Naive thymus-derived CD4-positive, alpha-beta T cell (primary cell): ENCODE measurements at regions not wholly inside any gene's neighbourhood (a gene's known extent, or its start where the extent isn't known, plus 50 kb on each side); places are given as distances from the start of the nearest gene placed in this dataset.

ENCODE experiments used
- ATAC-seq: fragments of 150-1000 bp; cut with Tn5 transposase; 2 replicates; pipeline ENCODE4 v1.10.0; 2021; ENCODE audit warnings: mild to moderate bottlenecking, moderate library complexity
- CTCF ChIA-PET: fragments of 350-600 bp; sonication (Branson Sonifier 250); formaldehyde crosslinking; loops from one replicate; lab custom pipeline; 2021; ENCODE audit warnings: antibody characterized with exemption; lab: Charles Lee
- POLR2A ChIA-PET: fragments of 350-600 bp; sonication (Branson Sonifier 250); formaldehyde crosslinking; loops from one replicate; lab custom pipeline; 2021; ENCODE audit warnings: antibody characterized with exemption, inconsistent platforms; lab: Charles Lee
- DNase-seq, 9 donors: peaks; one replicate each; pipeline versions ENCODE4 v3.0.0 to v3.0.0-alpha.2; 2020 to 2022; ENCODE audit warnings: mixed read lengths in 1 of 9
- H3K27ac ChIP-seq: one replicate; pipeline ENCODE4 v1.7.0; 2013; ENCODE audit warnings: mild to moderate bottlenecking, low read depth, low read length, moderate library complexity
- H3K27me3 ChIP-seq, 2 donors: one replicate each; pipeline ENCODE4 v1.7.0; 2013; ENCODE audit warnings: low read length in 2 of 2, mild to moderate bottlenecking in 2 of 2, moderate library complexity in 2 of 2; ENCODE audit not compliant: control insufficient read depth in 2 of 2, insufficient read depth in 2 of 2
- H3K36me3 ChIP-seq, 3 experiments: 1 replicate in 2 of 3; 2 replicates in 1 of 3; pipeline ENCODE4 v1.7.0; 2013; ENCODE audit warnings: low read length in 3 of 3, mild to moderate bottlenecking in 3 of 3, moderate library complexity in 1 of 3; ENCODE audit not compliant: insufficient read depth in 3 of 3, control insufficient read depth in 2 of 3
- H3K4me1 ChIP-seq, 2 donors: one replicate each; pipeline ENCODE4 v1.7.0; 2013; ENCODE audit warnings: low read length in 2 of 2, mild to moderate bottlenecking in 2 of 2, moderate library complexity in 1 of 2; ENCODE audit not compliant: control insufficient read depth in 2 of 2, insufficient read depth in 2 of 2
- H3K4me3 ChIP-seq: 2 replicates; pipeline ENCODE4 v1.7.0; 2013; ENCODE audit warnings: mild to moderate bottlenecking, low read length
- H3K9me3 ChIP-seq, 3 experiments: 1 replicate in 2 of 3; 2 replicates in 1 of 3; pipeline ENCODE4 v1.7.0; 2013; ENCODE audit warnings: low read length in 3 of 3; ENCODE audit not compliant: control insufficient read depth in 2 of 3
- H3K27ac Mint-ChIP-seq, 9 donors: one replicate each; pipeline ENCODE4 v1.8.0; 2020 to 2022; ENCODE audit warnings: mixed read lengths in 9 of 9, mild to moderate bottlenecking in 8 of 9, moderate library complexity in 5 of 9, inconsistent platforms in 2 of 9
- H3K27me3 Mint-ChIP-seq, 5 donors: one replicate each; pipeline ENCODE4 v1.8.0; 2021 to 2022; ENCODE audit warnings: mixed read lengths in 5 of 5, mild to moderate bottlenecking in 1 of 5
- H3K36me3 Mint-ChIP-seq, 5 donors: one replicate each; pipeline ENCODE4 v1.8.0; 2020 to 2022; ENCODE audit warnings: mixed read lengths in 5 of 5, mild to moderate bottlenecking in 3 of 5, inconsistent platforms in 1 of 5
- H3K4me1 Mint-ChIP-seq, 7 donors: one replicate each; pipeline ENCODE4 v1.8.0; 2020 to 2022; ENCODE audit warnings: mixed read lengths in 7 of 7, mild to moderate bottlenecking in 3 of 7, inconsistent platforms in 1 of 7
- H3K4me3 Mint-ChIP-seq, 10 donors: one replicate each; pipeline ENCODE4 v1.8.0; 2020 to 2022; ENCODE audit warnings: mild to moderate bottlenecking in 10 of 10, mixed read lengths in 10 of 10, moderate library complexity in 6 of 10, inconsistent platforms in 2 of 10
- H3K9me3 Mint-ChIP-seq, 11 donors: one replicate each; pipeline ENCODE4 v1.8.0; 2020 to 2022; ENCODE audit warnings: mixed read lengths in 11 of 11, mild to moderate bottlenecking in 4 of 11, inconsistent platforms in 1 of 11, moderate library complexity in 1 of 11
- intact Hi-C, 2 donors: fragments of 100-400 bp; cut with micrococcal nuclease; formaldehyde crosslinking; loops; one replicate each; pipeline ENCODE4 v1.15.1; 2023

GRCh38 chr5:174454464-174454863 lies 269.9 kb upstream of the MSX2 start:
- Mint-ChIP-seq H3K27me3 (peaks cover 0 to 5% (median 0%) of the 10 kb centered on the region in 5 donors), H3K36me3 (no peaks in the 10 kb centered on the region), H3K4me1 (peaks cover 4 to 34% (median 19%) of the 10 kb centered on the region in 7 donors), H3K4me3 (peak overlapping the region in 9 of 10 donors; percentile 2 to 73 (median 24)), H3K9me3 (peaks cover 0 to 11% (median 2%) of the 10 kb centered on the region in 11 donors), H3K27ac (peak overlapping the region in 1 of 9 donors; percentile 45)
- Histone ChIP-seq H3K27ac (no peak overlapping the region), H3K36me3 (no peaks in the 10 kb centered on the region), H3K4me1 (peaks cover 5 to 10% of the 10 kb centered on the region in 2 donors), H3K27me3 (no peaks in the 10 kb centered on the region), H3K4me3 (no peak overlapping the region), H3K9me3 (no peaks in the 10 kb centered on the region)
- CTCF ChIA-PET, result no interaction called here
- ATAC-seq, result peak; percentile 82
- peak in 5 of 9 donors; percentile 2 to 50 (median 31) for DNase-seq
- POLR2A ChIA-PET, result no interaction called here
- intact Hi-C loops, result no loop called here

DNA sequence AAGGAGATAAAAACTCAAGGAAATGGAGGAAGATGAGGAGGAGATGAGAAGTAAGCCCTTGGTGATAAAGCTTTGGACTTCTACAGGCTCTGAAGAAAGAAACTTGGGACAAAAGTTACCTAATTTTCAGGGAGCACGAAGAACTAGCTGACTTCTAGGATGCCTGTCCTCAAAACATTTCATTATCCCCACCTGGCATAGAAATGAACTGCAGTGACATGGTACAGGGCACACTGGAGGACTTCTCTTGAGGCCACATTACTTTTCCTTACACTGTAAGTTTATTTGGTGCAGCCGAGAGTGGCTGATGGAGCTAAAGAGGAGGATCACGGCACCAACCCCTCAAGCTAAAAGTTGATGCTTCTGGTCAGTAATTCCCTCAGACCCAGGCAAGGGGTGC lies 269.5 kb upstream of the MSX2 start:
- Histone ChIP-seq H3K9me3 (no peaks in the 10 kb centered on the region), H3K27me3 (no peaks in the 10 kb centered on the region), H3K4me3 (no peak overlapping the region), H3K4me1 (peaks cover 5 to 10% of the 10 kb centered on the region in 2 donors), H3K27ac (no peak overlapping the region), H3K36me3 (no peaks in the 10 kb centered on the region)
- peak overlapping the region in 6 of 10 donors; percentile 20 to 73 (median 30) for H3K4me3 Mint-ChIP-seq
- H3K27me3 Mint-ChIP-seq, result peaks cover 0 to 5% (median 0%) of the 10 kb centered on the region in 5 donors
- ATAC-seq, result no peak
- no peak for DNase-seq
- H3K36me3 Mint-ChIP-seq, result no peaks in the 10 kb centered on the region
- intact Hi-C loops, result no loop called here
- H3K4me1 Mint-ChIP-seq, result peaks cover 4 to 37% (median 19%) of the 10 kb centered on the region in 7 donors
- peaks cover 0 to 11% (median under 1%) of the 10 kb centered on the region in 11 donors for H3K9me3 Mint-ChIP-seq
- POLR2A ChIA-PET, result no interaction called here
- CTCF ChIA-PET, result no interaction called here
- H3K27ac Mint-ChIP-seq, result no peak overlapping the region

DNA sequence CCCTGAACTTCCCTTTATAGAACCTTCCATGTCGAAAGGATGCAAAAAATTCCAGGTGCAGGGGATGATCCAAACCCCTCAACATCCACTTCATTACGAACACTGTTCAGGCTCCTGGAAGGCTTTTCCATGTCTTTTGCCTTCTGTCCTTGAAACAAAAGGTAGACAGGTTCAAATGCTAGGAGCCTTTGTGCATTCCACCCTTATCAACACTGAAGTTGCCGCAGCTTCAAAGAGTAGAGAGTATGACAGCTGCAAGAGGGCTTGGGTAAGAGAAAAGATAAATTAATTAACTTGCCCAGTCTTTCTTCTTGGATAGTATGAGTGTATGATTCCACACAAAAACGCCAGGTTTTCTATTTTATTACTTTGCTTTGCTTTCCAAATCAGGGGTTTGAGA lies 269.1 kb upstream of the MSX2 start:
- H3K4me1 Mint-ChIP-seq, result peaks cover 6 to 41% (median 22%) of the 10 kb centered on the region in 7 donors
- H3K27ac Mint-ChIP-seq, result no peak overlapping the region
- Histone ChIP-seq H3K4me1 (peaks cover 5 to 10% of the 10 kb centered on the region in 2 donors), H3K36me3 (no peaks in the 10 kb centered on the region), H3K27ac (no peak overlapping the region), H3K4me3 (no peak overlapping the region), H3K27me3 (no peaks in the 10 kb centered on the region), H3K9me3 (no peaks in the 10 kb centered on the region)
- ATAC-seq (no peak), DNase-seq (no peak)
- ChIA-PET CTCF (no interaction called here), POLR2A (no interaction called here)
- peaks cover 0 to 5% (median under 1%) of the 10 kb centered on the region in 5 donors for H3K27me3 Mint-ChIP-seq
- no peaks in the 10 kb centered on the region for H3K36me3 Mint-ChIP-seq
- intact Hi-C loops, result no loop called here
- H3K4me3 Mint-ChIP-seq, result peak overlapping the region in 1 of 10 donors; percentile 12
- H3K9me3 Mint-ChIP-seq, result peaks cover 0 to 11% (median 0%) of the 10 kb centered on the region in 11 donors

DNA sequence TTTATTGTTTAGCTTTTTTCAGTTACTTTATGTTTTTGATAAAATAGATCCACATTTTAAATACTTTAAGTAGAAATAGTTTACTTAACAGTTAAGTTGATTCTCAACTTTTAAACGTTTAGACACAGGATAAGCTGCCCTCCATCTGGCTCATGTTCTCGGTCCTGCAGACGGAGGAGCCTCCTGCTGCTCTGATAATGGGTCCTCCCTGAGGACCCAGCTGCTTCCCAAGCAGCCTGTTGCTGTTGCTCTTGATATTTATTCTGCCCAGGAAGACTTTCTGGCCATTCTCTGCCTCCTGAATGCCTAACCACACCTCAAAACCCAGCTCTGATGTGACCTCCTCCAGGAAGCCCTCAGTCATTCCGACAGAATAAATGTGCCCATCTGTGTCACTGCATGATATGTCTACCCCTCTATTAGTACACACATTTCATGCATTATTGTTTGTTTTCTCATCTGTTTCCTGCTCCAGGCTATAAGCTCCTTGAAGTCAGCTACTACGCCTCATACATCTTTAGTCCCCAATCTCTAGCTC lies 267.2 kb upstream of the MSX2 start:
- no peak for ATAC-seq
- no peaks in the 10 kb centered on the region for H3K36me3 ChIP-seq
- no peaks in the 10 kb centered on the region for H3K27me3 ChIP-seq
- Mint-ChIP-seq H3K4me1 (peaks cover 7 to 42% (median 25%) of the 10 kb centered on the region in 7 donors), H3K27ac (no peak overlapping the region), H3K27me3 (peaks cover 0 to 5% (median 4%) of the 10 kb centered on the region in 5 donors), H3K4me3 (no peak overlapping the region), H3K9me3 (peaks cover 0 to 9% (median 0%) of the 10 kb centered on the region in 11 donors), H3K36me3 (no peaks in the 10 kb centered on the region)
- H3K4me3 ChIP-seq, result no peak overlapping the region
- H3K9me3 ChIP-seq, result no peaks in the 10 kb centered on the region
- H3K27ac ChIP-seq, result no peak overlapping the region
- ChIA-PET CTCF (no interaction called here), POLR2A (no interaction called here)
- intact Hi-C loops, result no loop called here
- peaks cover 5 to 10% of the 10 kb centered on the region in 2 donors for H3K4me1 ChIP-seq
- no peak for DNase-seq

DNA sequence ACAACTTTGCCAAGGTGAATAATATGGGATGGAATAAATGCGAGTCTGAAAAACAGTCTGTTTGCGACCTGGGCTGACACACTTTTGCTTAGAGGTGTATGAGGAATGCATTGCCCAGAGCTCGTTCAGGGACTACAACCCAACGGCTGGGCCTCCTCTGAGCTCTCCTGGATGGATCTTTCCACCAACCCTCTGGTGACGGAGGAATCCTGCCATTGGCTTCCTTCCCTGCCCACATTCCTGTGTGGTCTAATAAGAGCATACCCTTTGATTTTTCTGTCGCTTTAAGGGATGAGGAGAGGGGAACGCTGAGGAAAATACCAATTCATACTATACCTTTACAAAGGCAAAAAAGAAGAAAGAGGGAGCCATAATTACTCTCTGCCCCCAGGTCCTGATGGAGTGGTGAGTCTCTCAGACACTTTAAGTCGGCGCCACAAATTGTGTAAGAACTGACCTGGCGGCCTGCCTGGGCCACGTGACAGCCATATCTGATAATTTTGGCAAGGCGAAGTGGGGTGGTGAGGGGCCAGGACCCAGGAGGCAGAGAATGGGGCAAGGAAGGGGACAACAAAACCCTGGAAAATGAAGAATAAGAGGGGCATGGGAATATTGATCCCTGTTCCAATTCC lies 265.2 kb upstream of the MSX2 start:
- peaks cover 0 to 4% (median 0%) of the 10 kb centered on the region in 11 donors for H3K9me3 Mint-ChIP-seq
- ATAC-seq, result no peak
- H3K27ac ChIP-seq, result no peak overlapping the region
- no peaks in the 10 kb centered on the region for H3K36me3 ChIP-seq
- ChIA-PET CTCF (no interaction called here), POLR2A (no interaction called here)
- no peak overlapping the region for H3K27ac Mint-ChIP-seq
- intact Hi-C loops, result no loop called here
- peaks cover 5 to 7% of the 10 kb centered on the region in 2 donors for H3K4me1 ChIP-seq
- no peak for DNase-seq
- H3K4me3 ChIP-seq, result no peak overlapping the region
- H3K27me3 ChIP-seq, result no peaks in the 10 kb centered on the region
- no peak overlapping the region for H3K4me3 Mint-ChIP-seq
- H3K36me3 Mint-ChIP-seq, result no peaks in the 10 kb centered on the region
- H3K27me3 Mint-ChIP-seq, result peaks cover 0 to 12% (median under 1%) of the 10 kb centered on the region in 5 donors
- no peaks in the 10 kb centered on the region for H3K9me3 ChIP-seq
- peaks cover 5 to 27% (median 19%) of the 10 kb centered on the region in 7 donors for H3K4me1 Mint-ChIP-seq

DNA sequence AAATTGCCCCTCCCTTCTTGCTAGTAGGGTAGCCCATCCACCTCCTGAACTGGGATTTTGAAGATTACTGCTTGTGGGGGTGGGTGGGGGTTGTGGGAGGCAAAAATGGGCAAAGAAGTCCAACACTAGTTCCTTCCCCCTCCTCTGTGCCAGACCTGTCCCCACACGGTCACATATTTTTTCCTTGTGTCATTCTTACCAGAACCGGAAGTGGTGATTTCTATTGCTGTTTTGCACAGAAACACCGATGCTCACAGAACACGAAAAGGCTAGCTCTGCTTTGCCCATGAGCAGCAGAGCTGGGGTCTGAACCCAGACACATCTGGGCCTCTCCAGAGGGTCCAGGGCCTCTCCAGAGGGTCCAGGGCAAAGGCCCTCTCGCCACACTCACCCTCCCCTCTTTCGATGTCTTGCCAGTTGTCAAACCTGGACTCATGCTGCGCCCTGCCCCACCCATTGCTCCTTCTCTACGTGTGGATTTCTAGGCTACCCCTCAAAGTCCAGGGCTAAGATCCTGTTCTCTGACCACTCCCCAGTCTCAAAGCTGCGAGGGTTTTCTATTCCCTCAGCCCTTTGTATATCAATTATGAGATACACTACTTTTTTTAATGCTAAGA lies 264.4 kb upstream of the MSX2 start:
- no peaks in the 10 kb centered on the region for H3K36me3 ChIP-seq
- peaks cover 0 to 4% (median 0%) of the 10 kb centered on the region in 11 donors for H3K9me3 Mint-ChIP-seq
- peaks cover 0 to 19% (median 13%) of the 10 kb centered on the region in 7 donors for H3K4me1 Mint-ChIP-seq
- H3K4me3 Mint-ChIP-seq, result peak overlapping the region in 3 of 10 donors; percentile 11 to 29 (median 14)
- POLR2A ChIA-PET, result no interaction called here
- H3K4me3 ChIP-seq, result no peak overlapping the region
- DNase-seq (no peak), ATAC-seq (no peak)
- no peak overlapping the region for H3K27ac ChIP-seq
- no peaks in the 10 kb centered on the region for H3K9me3 ChIP-seq
- H3K27ac Mint-ChIP-seq, result peak overlapping the region in 1 of 9 donors; percentile 11
- H3K36me3 Mint-ChIP-seq, result no peaks in the 10 kb centered on the region
- no peaks in the 10 kb centered on the region for H3K27me3 ChIP-seq
- peaks cover 0 to 16% (median 0%) of the 10 kb centered on the region in 5 donors for H3K27me3 Mint-ChIP-seq
- CTCF ChIA-PET, result no interaction called here
- H3K4me1 ChIP-seq, result peaks cover 3 to 4% of the 10 kb centered on the region in 2 donors
- intact Hi-C loops, result no loop called here
